Prostate gland (tissue), 2 donors: ENCODE measurements at regions not wholly inside any gene's neighbourhood (a gene's known extent, or its start where the extent isn't known, plus 50 kb on each side); places are given as distances from the start of the nearest gene placed in this dataset.

ENCODE experiments used
- DNase-seq: peaks from one replicate; pipeline ENCODE4 v3.0.0-alpha.2; 2019; ENCODE audit warnings: low spot score
- H3K27ac ChIP-seq, 2 donors: fragments of 200-600 bp; sonication (generic); 2 replicates each; pipeline ENCODE4 v1.5.1; 2017 to 2019
- H3K27me3 ChIP-seq: fragments of 200-600 bp; sonication (generic); replicated peaks from 2 replicates; pipeline ENCODE4 v1.5.1; 2019; ENCODE audit not compliant: insufficient read depth
- H3K36me3 ChIP-seq, 2 donors: fragments of 200-600 bp; sonication (generic); 1 replicate in 1 of 2; 2 replicates in 1 of 2; pipeline versions ENCODE4 v1.5.1 to v1.8.1; 2017 to 2019
- H3K4me1 ChIP-seq: fragments of 200-600 bp; sonication (generic); replicated peaks from 2 replicates; pipeline ENCODE4 v1.5.1; 2019
- H3K4me3 ChIP-seq, 2 donors: fragments of 200-600 bp; sonication (generic); 2 replicates each; pipeline ENCODE4 v1.5.1; 2017 to 2019
- H3K9me3 ChIP-seq: fragments of 200-600 bp; sonication (generic); 2 replicates; pipeline ENCODE4 v1.5.1; 2017
- CTCF ChIP-seq, 4 experiments: fragments of 200-600 bp in 2 of 4; fragments of 450-650 bp in 2 of 4; sonication (generic) in 2 of 4; IDR thresholded peaks; 1 replicate in 3 of 4; 2 replicates in 1 of 4; pipeline ENCODE4 v1.5.1; 2016 to 2019; ENCODE audit warnings: antibody characterized with exemption in 4 of 4, mild to moderate bottlenecking in 2 of 4, moderate library complexity in 2 of 4
- POLR2A ChIP-seq: fragments of 450-650 bp; IDR thresholded peaks from one replicate; pipeline ENCODE4 v1.6.1; 2016; ENCODE audit warnings: antibody characterized with exemption, mild to moderate bottlenecking
- POLR2AphosphoS5 ChIP-seq: sonication (generic); formaldehyde crosslinking; IDR thresholded peaks from one replicate; pipeline ENCODE4 v1.6.1; 2017; ENCODE audit warnings: antibody characterized with exemption
- WGBS: methylation state at CpG from one replicate; pipeline ENCODE4 v1.1.5; 2018; 5-methylcytosine and 5-hydroxymethylcytosine counted together
- intact Hi-C: fragments of 100-400 bp; cut with DNase I; formaldehyde crosslinking; loops from one replicate; pipeline ENCODE4 v1.14.2; 2022

GRCh38 chr5:89733772-89734171, 675.8 kb downstream of the CETN3 start:
- H3K4me3 ChIP-seq, result no peak overlapping the region
- H3K27me3 ChIP-seq, result no peaks in the 10 kb centered on the region
- WGBS, result 82% methylated on average over 1 of the region's 1 CpG
- H3K4me1 ChIP-seq, result no peaks in the 10 kb centered on the region
- TF ChIP-seq CTCF (IDR thresholded peaks at IDR 0.05) (no peak), POLR2AphosphoS5 (no peak), POLR2A (no peak)
- no peaks in the 10 kb centered on the region for H3K36me3 ChIP-seq
- no peaks in the 10 kb centered on the region for H3K9me3 ChIP-seq
- intact Hi-C loops, result no loop called here
- H3K27ac ChIP-seq, result no peak overlapping the region
- no peak for DNase-seq

- no peaks in the 10 kb centered on the region for H3K36me3 ChIP-seq
- H3K27me3 ChIP-seq, result no peaks in the 10 kb centered on the region
- H3K9me3 ChIP-seq, result no peaks in the 10 kb centered on the region
- intact Hi-C loops, result no loop called here
- H3K27ac ChIP-seq, result no peak overlapping the region
- WGBS, result 83% methylated on average over 2 of the region's 2 CpGs
- no peaks in the 10 kb centered on the region for H3K4me1 ChIP-seq
- no peak overlapping the region for H3K4me3 ChIP-seq
- peak in 3 of 4 experiments; percentile 6 to 17 (median 16) for TF ChIP-seq CTCF (IDR thresholded peaks at IDR 0.05)
- no peak for TF ChIP-seq POLR2A
- no peak for TF ChIP-seq POLR2AphosphoS5
- DNase-seq, result no peak
Measured at GRCh38 chr5:89729623-89730301, 679.8 kb downstream of the CETN3 start.

- Histone ChIP-seq H3K4me3 (no peak overlapping the region), H3K27me3 (no peaks in the 10 kb centered on the region), H3K4me1 (no peaks in the 10 kb centered on the region), H3K36me3 (no peaks in the 10 kb centered on the region), H3K27ac (no peak overlapping the region), H3K9me3 (no peaks in the 10 kb centered on the region)
- intact Hi-C loops, result no loop called here
- WGBS, result 4% methylated on average over 5 of the region's 5 CpGs
- peak; percentile 47 for DNase-seq
- TF ChIP-seq POLR2AphosphoS5, result peak; percentile 35
- no peak for TF ChIP-seq CTCF (IDR thresholded peaks at IDR 0.05)
Measured at GRCh38 chr5:89728750-89729149, 680.8 kb downstream of the CETN3 start.

GRCh38 chr5:89728134-89728533, 681.4 kb downstream of the CETN3 start:
- TF ChIP-seq POLR2AphosphoS5, result no peak
- TF ChIP-seq POLR2A, result no peak
- TF ChIP-seq CTCF (IDR thresholded peaks at IDR 0.05), result no peak

GRCh38 chr5:89724379-89725095, 685.0 kb downstream of the CETN3 start:
- H3K27ac ChIP-seq, result no peak overlapping the region
- intact Hi-C loops, result no loop called here
- 95% methylated on average over 7 of the region's 7 CpGs for WGBS
- H3K9me3 ChIP-seq, result no peaks in the 10 kb centered on the region
- no peaks in the 10 kb centered on the region for H3K27me3 ChIP-seq
- H3K4me3 ChIP-seq, result no peak overlapping the region
- no peak for DNase-seq
- no peaks in the 10 kb centered on the region for H3K36me3 ChIP-seq
- H3K4me1 ChIP-seq, result no peaks in the 10 kb centered on the region
- TF ChIP-seq POLR2AphosphoS5 (no peak), CTCF (IDR thresholded peaks at IDR 0.05) (no peak), POLR2A (no peak)

More at GRCh38 chr5:89728134-89728533, 681.4 kb downstream of the CETN3 start:
- Histone ChIP-seq H3K27me3 (no peaks in the 10 kb centered on the region), H3K27ac (no peak overlapping the region), H3K36me3 (no peaks in the 10 kb centered on the region), H3K4me1 (no peaks in the 10 kb centered on the region), H3K4me3 (no peak overlapping the region), H3K9me3 (no peaks in the 10 kb centered on the region)
- no peak for DNase-seq
- intact Hi-C loops, result no loop called here
- WGBS, result 87% methylated on average over 2 of the region's 2 CpGs
